OCI-LY3 (cell line): ENCODE measurements at regions not wholly inside any gene's neighbourhood (a gene's known extent, or its start where the extent isn't known, plus 50 kb on each side); places are given as distances from the start of the nearest gene placed in this dataset.

Experiments used
- H2AFZ ChIP-seq: fragments of 200-600, 300-600 bp; shearing (Covaris generic); 2 replicates; pipeline ENCODE4 v1.6.0; 2014; ENCODE audit warnings: antibody characterized with exemption, low read depth, low read length
- H3K27ac ChIP-seq: fragments of 200-600, 300-600 bp; sonication (generic); 2 replicates; pipeline ENCODE4 v1.5.1; 2014; ENCODE audit warnings: mild to moderate bottlenecking, low read length, moderate library complexity, mixed read lengths
- H3K27me3 ChIP-seq: fragments of 200-600, 300-600 bp; sonication (generic); 2 replicates; pipeline ENCODE4 v1.6.1; 2014; ENCODE audit warnings: low read depth, low read length, mixed read lengths
- H3K36me3 ChIP-seq: fragments of 200-600, 300-600 bp; sonication (generic); replicated peaks from 2 replicates; pipeline ENCODE3; 2014; ENCODE audit warnings: low read depth, low read length, mixed read lengths
- H3K4me1 ChIP-seq: fragments of 300-600, 200-600 bp; sonication (generic); 2 replicates; pipeline ENCODE4 v1.6.1; 2014; ENCODE audit warnings: low read length, mixed read lengths
- H3K4me2 ChIP-seq: fragments of 200-600, 300-600 bp; sonication (generic); 2 replicates; pipeline ENCODE4 v1.6.1; 2014; ENCODE audit warnings: low read length, mixed read lengths
- H3K4me3 ChIP-seq: fragments of 300-600, 200-600 bp; sonication (generic); 2 replicates; pipeline ENCODE4 v1.5.1; 2014; ENCODE audit warnings: antibody characterized with exemption, mild to moderate bottlenecking, low read length, moderate library complexity
- H3K79me2 ChIP-seq: fragments of 300-600, 200-600 bp; shearing (Covaris generic); 2 replicates; pipeline ENCODE4 v1.6.1; 2014; ENCODE audit warnings: mild to moderate bottlenecking, low read length, mixed read lengths
- H3K9ac ChIP-seq: fragments of 300-600, 200-600 bp; shearing (Covaris generic); 2 replicates; pipeline ENCODE4 v1.6.0; 2014; ENCODE audit warnings: mild to moderate bottlenecking, low read length, moderate library complexity
- H3K9me3 ChIP-seq: fragments of 200-600, 300-600 bp; shearing (Covaris generic); 2 replicates; pipeline ENCODE4 v1.6.1; 2014; ENCODE audit warnings: low read length, mixed read lengths; ENCODE audit not compliant: insufficient read depth
- H4K20me1 ChIP-seq: fragments of 200-600, 300-600 bp; sonication (generic); 2 replicates; pipeline ENCODE4 v1.6.1; 2016; ENCODE audit warnings: low read length, mixed read lengths; ENCODE audit not compliant: insufficient read depth
- EZH2phosphoT487 ChIP-seq: fragments of 200-600 bp; shearing (Covaris generic); IDR thresholded peaks from 2 replicates; pipeline ENCODE4 v1.6.1; 2018; ENCODE audit warnings: antibody characterized with exemption, mixed run types, low read depth
- TF ChIP-seq, protein P1 (sequence below): fragments of 200-600, 300-600 bp; sonication (generic); IDR thresholded peaks from 2 replicates; pipeline ENCODE4 v1.5.1; 2014; ENCODE audit warnings: antibody characterized with exemption, low read length, low read depth

DNA sequence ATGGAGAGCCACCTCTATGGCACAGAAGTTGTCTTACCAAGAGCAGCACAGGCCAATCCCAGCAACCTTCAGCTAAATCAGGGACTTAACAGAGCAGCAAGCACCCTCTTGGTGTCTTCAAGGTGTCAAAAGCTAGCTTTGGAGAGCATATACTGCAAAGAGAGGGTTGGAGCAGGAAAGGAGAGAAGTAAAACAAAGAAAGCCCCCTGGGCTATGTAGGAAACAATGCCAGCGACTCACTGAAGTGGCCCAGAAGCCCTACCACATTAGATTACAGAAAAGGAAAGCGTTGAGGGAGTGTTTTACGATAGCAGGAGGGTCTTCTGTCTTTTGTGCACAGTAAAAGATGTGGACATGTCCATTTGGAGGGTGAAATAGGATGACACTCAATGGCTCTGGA, 233.4 kb downstream of the MREG start:
- H3K9ac ChIP-seq: no peak overlapping the region
- no peaks in the 10 kb centered on the region for H3K36me3 ChIP-seq
- H3K79me2 ChIP-seq: no peaks in the 10 kb centered on the region
- TF ChIP-seq EZH2phosphoT487: no peak
- TF ChIP-seq, protein P1, sequence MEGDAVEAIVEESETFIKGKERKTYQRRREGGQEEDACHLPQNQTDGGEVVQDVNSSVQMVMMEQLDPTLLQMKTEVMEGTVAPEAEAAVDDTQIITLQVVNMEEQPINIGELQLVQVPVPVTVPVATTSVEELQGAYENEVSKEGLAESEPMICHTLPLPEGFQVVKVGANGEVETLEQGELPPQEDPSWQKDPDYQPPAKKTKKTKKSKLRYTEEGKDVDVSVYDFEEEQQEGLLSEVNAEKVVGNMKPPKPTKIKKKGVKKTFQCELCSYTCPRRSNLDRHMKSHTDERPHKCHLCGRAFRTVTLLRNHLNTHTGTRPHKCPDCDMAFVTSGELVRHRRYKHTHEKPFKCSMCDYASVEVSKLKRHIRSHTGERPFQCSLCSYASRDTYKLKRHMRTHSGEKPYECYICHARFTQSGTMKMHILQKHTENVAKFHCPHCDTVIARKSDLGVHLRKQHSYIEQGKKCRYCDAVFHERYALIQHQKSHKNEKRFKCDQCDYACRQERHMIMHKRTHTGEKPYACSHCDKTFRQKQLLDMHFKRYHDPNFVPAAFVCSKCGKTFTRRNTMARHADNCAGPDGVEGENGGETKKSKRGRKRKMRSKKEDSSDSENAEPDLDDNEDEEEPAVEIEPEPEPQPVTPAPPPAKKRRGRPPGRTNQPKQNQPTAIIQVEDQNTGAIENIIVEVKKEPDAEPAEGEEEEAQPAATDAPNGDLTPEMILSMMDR: no peak
- H2AFZ ChIP-seq: no peak overlapping the region
- no peak overlapping the region for H3K4me3 ChIP-seq
- no peaks in the 10 kb centered on the region for H3K9me3 ChIP-seq
- H3K27ac ChIP-seq: no peak overlapping the region
- no peaks in the 10 kb centered on the region for H3K27me3 ChIP-seq
- no peaks in the 10 kb centered on the region for H3K4me1 ChIP-seq
- no peak overlapping the region for H3K4me2 ChIP-seq
- H4K20me1 ChIP-seq: no peaks in the 10 kb centered on the region

DNA sequence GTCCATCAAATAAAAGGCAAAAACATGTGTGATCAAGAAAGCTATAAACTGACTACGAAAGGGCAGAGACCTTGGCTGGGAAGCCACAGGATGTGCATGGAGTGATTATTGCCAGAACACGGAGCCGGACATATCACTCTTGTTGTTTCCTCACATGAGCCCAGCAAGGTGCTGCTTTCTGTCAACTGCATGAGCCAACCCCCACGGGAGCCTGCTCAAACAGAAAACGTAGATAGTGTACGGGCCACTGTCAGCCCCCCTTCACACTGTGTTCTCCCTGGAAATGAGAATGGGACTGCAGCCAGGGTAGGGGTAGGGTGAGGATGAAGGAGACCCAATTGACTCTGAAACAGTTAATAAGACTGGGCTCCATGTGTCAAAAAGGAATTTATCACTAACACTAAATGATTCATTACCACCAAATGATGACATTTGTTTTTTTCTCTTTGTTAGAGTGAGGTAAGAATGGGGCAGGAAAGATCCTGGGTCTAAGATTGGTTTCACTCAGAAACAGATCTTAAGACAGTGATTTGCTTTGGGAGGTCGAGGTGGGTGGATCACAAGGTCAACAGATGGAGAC, 235.8 kb downstream of the MREG start:
- H2AFZ ChIP-seq: no peak overlapping the region
- no peaks in the 10 kb centered on the region for H3K36me3 ChIP-seq
- no peaks in the 10 kb centered on the region for H3K9me3 ChIP-seq

DNA sequence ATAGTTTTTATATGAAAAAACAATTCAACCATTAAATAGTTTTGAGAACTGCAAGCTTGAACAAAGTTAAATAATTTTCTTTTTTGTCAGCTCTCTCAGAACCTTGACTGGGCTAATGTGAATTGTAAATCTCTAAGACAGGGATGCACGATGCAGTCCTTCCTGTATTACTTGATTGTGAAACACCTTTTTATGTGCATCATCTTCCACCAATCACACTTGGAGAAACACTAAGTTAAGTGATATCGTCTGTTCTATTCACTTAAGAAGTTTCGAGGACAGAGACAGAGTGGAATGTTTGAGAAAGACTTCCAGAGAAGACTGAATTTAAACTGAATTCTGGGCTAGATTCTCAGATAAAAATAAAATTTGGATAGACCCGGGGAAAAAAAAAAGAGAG, 238.2 kb downstream of the MREG start:
- Histone ChIP-seq H2AFZ (no peak overlapping the region), H3K9ac (no peak overlapping the region), H3K4me2 (no peak overlapping the region), H4K20me1 (no peaks in the 10 kb centered on the region), H3K36me3 (no peaks in the 10 kb centered on the region), H3K4me1 (no peaks in the 10 kb centered on the region), H3K27ac (no peak overlapping the region), H3K4me3 (no peak overlapping the region), H3K27me3 (no peaks in the 10 kb centered on the region), H3K79me2 (no peaks in the 10 kb centered on the region), H3K9me3 (no peaks in the 10 kb centered on the region)
- no peak for TF ChIP-seq EZH2phosphoT487
- TF ChIP-seq, protein P1: no peak

More for the DNA sequence above, 235.8 kb downstream of the MREG start:
- TF ChIP-seq, protein P1: no peak
- TF ChIP-seq EZH2phosphoT487: no peak
- Histone ChIP-seq H3K4me3 (no peak overlapping the region), H4K20me1 (no peaks in the 10 kb centered on the region), H3K27me3 (no peaks in the 10 kb centered on the region), H3K4me2 (no peak overlapping the region), H3K9ac (no peak overlapping the region), H3K27ac (no peak overlapping the region), H3K79me2 (no peaks in the 10 kb centered on the region), H3K4me1 (no peaks in the 10 kb centered on the region)

DNA sequence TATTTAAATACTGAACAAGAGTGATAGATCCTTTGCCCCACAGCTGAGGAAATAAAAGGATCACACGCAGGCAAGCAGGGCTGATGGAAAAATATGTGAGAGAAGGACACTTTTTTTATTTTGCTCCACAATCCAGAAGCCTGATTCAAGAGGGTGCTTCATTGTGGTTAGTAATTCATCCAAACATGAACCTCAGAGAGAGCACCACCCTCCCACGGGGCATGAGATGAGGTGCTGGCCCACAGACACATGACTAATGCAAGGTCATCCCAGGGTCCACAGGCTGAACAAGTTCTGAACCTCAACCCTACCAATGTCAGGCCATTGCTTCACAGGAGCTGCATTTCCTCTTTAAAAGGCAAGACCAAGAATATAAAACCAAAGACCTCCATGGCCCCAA, 239.6 kb downstream of the MREG start:
- no peak overlapping the region for H3K9ac ChIP-seq
- H3K27ac ChIP-seq: no peak overlapping the region
- H3K4me3 ChIP-seq: no peak overlapping the region
- TF ChIP-seq, protein P1: no peak
- TF ChIP-seq EZH2phosphoT487: no peak
- H4K20me1 ChIP-seq: no peaks in the 10 kb centered on the region
- no peaks in the 10 kb centered on the region for H3K36me3 ChIP-seq
- H3K27me3 ChIP-seq: no peaks in the 10 kb centered on the region
- no peak overlapping the region for H2AFZ ChIP-seq
- no peaks in the 10 kb centered on the region for H3K9me3 ChIP-seq
- no peaks in the 10 kb centered on the region for H3K79me2 ChIP-seq
- H3K4me1 ChIP-seq: no peaks in the 10 kb centered on the region
- H3K4me2 ChIP-seq: no peak overlapping the region
